Stomach (tissue), 8 donors: ENCODE measurements at regions not wholly inside any gene's neighbourhood (a gene's known extent, or its start where the extent isn't known, plus 50 kb on each side); places are given as distances from the start of the nearest gene placed in this dataset.

Experiments used
- DNase-seq, 2 donors: peaks; one replicate each; pipeline versions ENCODE4 v3.0.0 to v3.0.0-alpha.2; 2013 to 2019
- H3K27ac ChIP-seq, 5 donors: fragments of 200-600 bp in 4 of 5; sonication (generic) in 4 of 5; one replicate each; pipeline ENCODE4 v1.5.1; 2013 to 2019; ENCODE audit warnings: mild to moderate bottlenecking in 1 of 5, moderate library complexity in 1 of 5
- H3K27me3 ChIP-seq, 3 donors: fragments of 200-600 bp; sonication (generic); one replicate each; pipeline ENCODE4 v1.5.1; 2017 to 2019; ENCODE audit warnings: mixed run types in 1 of 3
- H3K36me3 ChIP-seq, 4 donors: fragments of 200-600 bp; sonication (generic); 1 replicate in 3 of 4; 2 replicates in 1 of 4; pipeline ENCODE4 v1.5.1; 2016 to 2019
- H3K4me1 ChIP-seq, 4 donors: fragments of 200-600 bp; sonication (generic); one replicate each; pipeline ENCODE4 v1.5.1; 2016 to 2019
- H3K4me3 ChIP-seq, 4 donors: fragments of 200-600 bp; sonication (generic) in 3 of 4; one replicate each; pipeline ENCODE4 v1.5.1; 2016 to 2019; ENCODE audit warnings: mild to moderate bottlenecking in 1 of 4
- H3K9me3 ChIP-seq, 4 donors: fragments of 200-600 bp; sonication (generic); one replicate each; pipeline ENCODE4 v1.5.1; 2016 to 2019
- CTCF ChIP-seq, 7 experiments: fragments of 450-650 bp in 4 of 7; fragments of 200-600 bp in 3 of 7; sonication (generic) in 3 of 7; IDR thresholded peaks; one replicate each; pipeline ENCODE4 v1.5.1; 2016 to 2019; ENCODE audit warnings: antibody characterized with exemption in 7 of 7, control low read depth in 2 of 7, mild to moderate bottlenecking in 1 of 7
- EP300 ChIP-seq: sonication (generic); formaldehyde crosslinking; IDR thresholded peaks from one replicate; pipeline ENCODE4 v1.6.1; 2017; ENCODE audit warnings: antibody characterized with exemption
- POLR2A ChIP-seq, 4 donors: fragments of 450-650 bp; IDR thresholded peaks; one replicate each; pipeline ENCODE4 v1.6.1; 2016; ENCODE audit warnings: antibody characterized with exemption in 4 of 4, control low read depth in 2 of 4, mild to moderate bottlenecking in 1 of 4, moderate library complexity in 1 of 4
- POLR2AphosphoS5 ChIP-seq, 3 donors: sonication (generic); formaldehyde crosslinking; IDR thresholded peaks; one replicate each; pipeline ENCODE4 v1.6.1; 2016; ENCODE audit warnings: antibody characterized with exemption in 3 of 3
- WGBS, 5 donors: extraction: QIAGEN DNeasy Blood & Tissue Kit in 3 of 5; methylation state at CpG; one replicate each; pipeline versions ENCODE4 v1.1.5 to v1.1.7; 2013 to 2018; 5-methylcytosine and 5-hydroxymethylcytosine counted together
- intact Hi-C: fragments of 100-400 bp; cut with DNase I; formaldehyde crosslinking; loops from one replicate; pipeline ENCODE4 v1.15.1; 2023; ENCODE audit warnings: low total_unique reads
- donor health status: healthy with polysubstance abuse.
- donor health status: Bipolar disorder and iron deficiency.
- donor health status: healthy.

- WGBS, 5 donors, result 57 to 76% (median 70%) methylated on average over 3 of the region's 3 CpGs
- no peak for TF ChIP-seq POLR2AphosphoS5 (IDR thresholded peaks at IDR 0.05)
- TF ChIP-seq CTCF (IDR thresholded peaks at IDR 0.05), result no peak
- TF ChIP-seq POLR2A (IDR thresholded peaks at IDR 0.05), result no peak
- no peak for TF ChIP-seq EP300
Observed at GRCh38 chr3:87076946-87077345, 86.0 kb upstream of the VGLL3 start.

GRCh38 chr3:87073496-87074145, 82.7 kb upstream of the VGLL3 start:
- intact Hi-C loops, result no loop called here
- WGBS, 5 donors, result 54 to 72% (median 68%) methylated on average over 7 of the region's 7 CpGs
- no peaks in the 10 kb centered on the region for H3K9me3 ChIP-seq
- no peaks in the 10 kb centered on the region for H3K36me3 ChIP-seq
- DNase-seq, result no peak
- H3K4me3 ChIP-seq, result no peak overlapping the region
- no peaks in the 10 kb centered on the region for H3K4me1 ChIP-seq
- no peaks in the 10 kb centered on the region for H3K27me3 ChIP-seq
- no peak overlapping the region for H3K27ac ChIP-seq
- TF ChIP-seq POLR2A (IDR thresholded peaks at IDR 0.05), result no peak
- no peak for TF ChIP-seq CTCF (IDR thresholded peaks at IDR 0.05)
- TF ChIP-seq EP300, result no peak
- TF ChIP-seq POLR2AphosphoS5 (IDR thresholded peaks at IDR 0.05), result no peak

More at GRCh38 chr3:87076946-87077345, 86.0 kb upstream of the VGLL3 start:
- H3K4me3 ChIP-seq, result no peak overlapping the region
- DNase-seq, result no peak
- H3K36me3 ChIP-seq, result no peaks in the 10 kb centered on the region
- no peak overlapping the region for H3K27ac ChIP-seq
- H3K27me3 ChIP-seq, result no peaks in the 10 kb centered on the region
- no peaks in the 10 kb centered on the region for H3K4me1 ChIP-seq
- intact Hi-C loops, result no loop called here
- no peaks in the 10 kb centered on the region for H3K9me3 ChIP-seq

- no peaks in the 10 kb centered on the region for H3K4me1 ChIP-seq
- no peaks in the 10 kb centered on the region for H3K9me3 ChIP-seq
- intact Hi-C loops, result no loop called here
- no peak overlapping the region for H3K4me3 ChIP-seq
- DNase-seq, result no peak
- no peak overlapping the region for H3K27ac ChIP-seq
- TF ChIP-seq EP300 (no peak), POLR2A (IDR thresholded peaks at IDR 0.05) (no peak), POLR2AphosphoS5 (IDR thresholded peaks at IDR 0.05) (no peak), CTCF (IDR thresholded peaks at IDR 0.05) (no peak)
- no peaks in the 10 kb centered on the region for H3K27me3 ChIP-seq
- no peaks in the 10 kb centered on the region for H3K36me3 ChIP-seq
Observed at GRCh38 chr3:87072446-87072845, 81.5 kb upstream of the VGLL3 start.

GRCh38 chr3:87069971-87070370, 79.0 kb upstream of the VGLL3 start:
- no peaks in the 10 kb centered on the region for H3K9me3 ChIP-seq
- H3K4me1 ChIP-seq, result no peaks in the 10 kb centered on the region
- WGBS, 5 donors, result 57 to 77% (median 65%) methylated on average over 6 of the region's 6 CpGs
- intact Hi-C loops, result no loop called here
- no peak overlapping the region for H3K4me3 ChIP-seq
- TF ChIP-seq CTCF (IDR thresholded peaks at IDR 0.05), result no peak
- TF ChIP-seq POLR2AphosphoS5 (IDR thresholded peaks at IDR 0.05), result no peak
- TF ChIP-seq POLR2A (IDR thresholded peaks at IDR 0.05), result no peak
- TF ChIP-seq EP300, result no peak
- H3K27me3 ChIP-seq, result no peaks in the 10 kb centered on the region
- H3K27ac ChIP-seq, result no peak overlapping the region
- no peak for DNase-seq
- no peaks in the 10 kb centered on the region for H3K36me3 ChIP-seq
